ENCODE measurements at regions not wholly inside any gene's neighbourhood (a gene's known extent, or its start where the extent isn't known, plus 50 kb on each side); places are given as distances from the start of the nearest gene placed in this dataset.

DNA sequence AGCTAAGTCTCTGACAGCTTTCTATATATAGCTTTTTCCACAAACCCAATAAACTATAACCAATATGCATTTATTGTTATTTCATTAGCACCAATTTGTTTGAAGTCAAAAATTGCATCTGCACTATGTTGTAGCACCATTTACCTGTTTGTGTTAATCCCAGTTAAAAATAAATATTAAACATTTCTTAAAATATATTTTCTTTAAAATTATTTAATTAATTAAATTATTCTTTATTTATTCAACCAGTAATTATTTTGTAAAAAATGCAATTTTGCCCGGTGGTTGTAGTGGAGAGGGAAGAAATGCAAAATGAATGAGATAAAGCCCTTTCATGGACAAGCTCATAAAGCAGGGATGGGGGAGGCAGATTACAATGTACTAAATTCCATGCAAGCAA is 1257.9 kb downstream of the PCDH17 start:
- H3K36me3 ChIP-seq (ENCODE audit: control insufficient read depth, low read length): no peaks in the 10 kb centered on the region
- no peaks in the 10 kb centered on the region for H3F3A ChIP-seq (ENCODE audit: control insufficient read depth, insufficient read depth)
- no peak for TF ChIP-seq EZH2phosphoT487 (IDR thresholded peaks at IDR 0.05; ENCODE audit: borderline replicate concordance, low read length)
- H3K4me3 ChIP-seq (ENCODE audit: low read length): no peak overlapping the region
- H3K4me2 ChIP-seq (ENCODE audit: low read length): no peak overlapping the region
- H3K9me2 ChIP-seq (replicated peaks; ENCODE audit: control insufficient read depth, low read length): no peaks in the 10 kb centered on the region
- H3K27me3 ChIP-seq (ENCODE audit: control insufficient read depth, low read length): no peaks in the 10 kb centered on the region
- no peaks in the 10 kb centered on the region for H3K79me2 ChIP-seq (ENCODE audit: control insufficient read depth, low read length)
- no peaks in the 10 kb centered on the region for H3K4me1 ChIP-seq (ENCODE audit: control insufficient read depth, low read length)
- H3K9me3 ChIP-seq (ENCODE audit: control insufficient read depth, insufficient read depth, low read length): no peaks in the 10 kb centered on the region
- H4K20me1 ChIP-seq (ENCODE audit: control insufficient read depth, insufficient read depth, low read depth, low read length): no peaks in the 10 kb centered on the region
- no peak overlapping the region for H3K27ac ChIP-seq (ENCODE audit: low read depth, low read length)

DNA sequence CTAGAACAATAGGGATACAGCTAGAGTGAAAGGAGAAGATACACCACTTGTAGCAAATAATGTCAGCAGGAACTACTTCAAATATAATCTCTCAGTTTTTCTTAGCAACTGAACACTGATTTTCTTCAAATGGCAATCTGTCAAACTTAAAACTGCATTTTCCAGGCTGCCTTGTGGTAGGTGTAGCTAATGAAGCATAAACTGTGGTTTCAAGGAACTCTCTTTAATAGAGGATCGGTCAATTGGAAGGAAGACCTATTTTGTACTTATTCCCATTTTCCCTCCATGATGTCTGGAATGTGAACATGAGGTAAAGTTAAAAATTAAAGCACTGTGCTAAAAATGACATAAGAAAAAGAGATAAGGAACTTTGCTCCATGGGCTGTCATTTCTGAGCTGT is 1261.9 kb downstream of the PCDH17 start:
- H3K27ac ChIP-seq (ENCODE audit: low read depth, low read length): no peak overlapping the region
- no peaks in the 10 kb centered on the region for H3K36me3 ChIP-seq (ENCODE audit: control insufficient read depth, low read length)
- no peak overlapping the region for H3K4me3 ChIP-seq (ENCODE audit: low read length)
- TF ChIP-seq, protein P1, sequence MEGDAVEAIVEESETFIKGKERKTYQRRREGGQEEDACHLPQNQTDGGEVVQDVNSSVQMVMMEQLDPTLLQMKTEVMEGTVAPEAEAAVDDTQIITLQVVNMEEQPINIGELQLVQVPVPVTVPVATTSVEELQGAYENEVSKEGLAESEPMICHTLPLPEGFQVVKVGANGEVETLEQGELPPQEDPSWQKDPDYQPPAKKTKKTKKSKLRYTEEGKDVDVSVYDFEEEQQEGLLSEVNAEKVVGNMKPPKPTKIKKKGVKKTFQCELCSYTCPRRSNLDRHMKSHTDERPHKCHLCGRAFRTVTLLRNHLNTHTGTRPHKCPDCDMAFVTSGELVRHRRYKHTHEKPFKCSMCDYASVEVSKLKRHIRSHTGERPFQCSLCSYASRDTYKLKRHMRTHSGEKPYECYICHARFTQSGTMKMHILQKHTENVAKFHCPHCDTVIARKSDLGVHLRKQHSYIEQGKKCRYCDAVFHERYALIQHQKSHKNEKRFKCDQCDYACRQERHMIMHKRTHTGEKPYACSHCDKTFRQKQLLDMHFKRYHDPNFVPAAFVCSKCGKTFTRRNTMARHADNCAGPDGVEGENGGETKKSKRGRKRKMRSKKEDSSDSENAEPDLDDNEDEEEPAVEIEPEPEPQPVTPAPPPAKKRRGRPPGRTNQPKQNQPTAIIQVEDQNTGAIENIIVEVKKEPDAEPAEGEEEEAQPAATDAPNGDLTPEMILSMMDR (IDR thresholded peaks at IDR 0.05; ENCODE audit: low read depth, low read length, poor library complexity, severe bottlenecking): no peak
- TF ChIP-seq EZH2phosphoT487 (IDR thresholded peaks at IDR 0.05; ENCODE audit: borderline replicate concordance, low read length): no peak
- H4K20me1 ChIP-seq (ENCODE audit: control insufficient read depth, insufficient read depth, low read depth, low read length): no peaks in the 10 kb centered on the region
- H3K9me3 ChIP-seq (ENCODE audit: control insufficient read depth, insufficient read depth, low read length): no peaks in the 10 kb centered on the region
- H3K4me1 ChIP-seq (ENCODE audit: control insufficient read depth, low read length): no peaks in the 10 kb centered on the region
- H3K27me3 ChIP-seq (ENCODE audit: control insufficient read depth, low read length): no peaks in the 10 kb centered on the region
- H3K4me2 ChIP-seq (ENCODE audit: low read length): no peak overlapping the region
- no peaks in the 10 kb centered on the region for H3K79me2 ChIP-seq (ENCODE audit: control insufficient read depth, low read length)
- no peaks in the 10 kb centered on the region for H3F3A ChIP-seq (ENCODE audit: control insufficient read depth, insufficient read depth)
- no peaks in the 10 kb centered on the region for H3K9me2 ChIP-seq (replicated peaks; ENCODE audit: control insufficient read depth, low read length)

DNA sequence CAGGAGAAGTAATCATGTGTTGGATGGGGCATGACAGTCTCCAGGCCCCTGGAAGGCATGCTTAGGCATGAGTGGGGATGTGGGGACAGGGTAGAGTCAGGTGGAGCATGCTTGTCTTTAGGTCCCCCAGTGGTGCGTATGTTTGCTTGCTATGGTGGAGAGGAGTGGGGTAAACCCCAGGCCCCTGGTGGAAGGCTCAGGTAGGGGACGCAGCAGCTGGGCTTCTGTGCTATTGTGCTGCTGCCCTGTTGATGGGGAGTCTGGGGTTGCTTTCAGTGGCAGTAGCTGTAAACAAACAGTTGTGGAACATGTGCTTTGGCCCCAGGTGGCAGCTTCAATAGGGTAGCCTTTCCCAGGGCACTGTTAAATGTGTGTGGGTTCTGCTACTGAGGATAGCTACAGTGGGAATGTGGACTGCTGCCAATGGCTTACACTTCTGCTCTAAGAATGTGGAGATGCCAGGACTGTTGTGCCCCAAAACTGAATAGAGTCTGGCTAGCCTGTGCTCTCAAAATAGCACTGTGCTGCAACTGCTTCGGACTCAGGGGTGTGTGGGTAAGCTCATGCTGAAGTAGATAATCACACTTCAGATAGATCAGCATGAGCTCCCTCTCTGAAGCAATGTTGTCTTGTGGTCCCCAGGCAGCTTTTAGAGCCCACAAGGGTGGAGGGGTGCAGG is 1257.3 kb downstream of the DIAPH3 start:
- Histone ChIP-seq H3K27ac (ENCODE audit: low read depth, low read length) (no peak overlapping the region), H3K9me3 (ENCODE audit: control insufficient read depth, insufficient read depth, low read length) (no peaks in the 10 kb centered on the region), H3K79me2 (ENCODE audit: control insufficient read depth, low read length) (no peaks in the 10 kb centered on the region), H3K4me1 (ENCODE audit: control insufficient read depth, low read length) (no peaks in the 10 kb centered on the region), H3K27me3 (ENCODE audit: control insufficient read depth, low read length) (no peaks in the 10 kb centered on the region; the same call in 1 of the 2 replicates), H4K20me1 (ENCODE audit: control insufficient read depth, insufficient read depth, low read depth, low read length) (no peaks in the 10 kb centered on the region), H3F3A (ENCODE audit: control insufficient read depth, insufficient read depth) (no peaks in the 10 kb centered on the region), H3K36me3 (ENCODE audit: control insufficient read depth, low read length) (no peaks in the 10 kb centered on the region), H3K4me2 (ENCODE audit: low read length) (no peak overlapping the region), H3K4me3 (ENCODE audit: low read length) (no peak overlapping the region), H3K9me2 (replicated peaks; ENCODE audit: control insufficient read depth, low read length) (no peaks in the 10 kb centered on the region; the same call in 1 of the 2 replicates)
- TF ChIP-seq EZH2phosphoT487 (IDR thresholded peaks at IDR 0.05; ENCODE audit: borderline replicate concordance, low read length): no peak
- TF ChIP-seq, protein P1 (IDR thresholded peaks at IDR 0.05; ENCODE audit: low read depth, low read length, poor library complexity, severe bottlenecking): no peak

DNA sequence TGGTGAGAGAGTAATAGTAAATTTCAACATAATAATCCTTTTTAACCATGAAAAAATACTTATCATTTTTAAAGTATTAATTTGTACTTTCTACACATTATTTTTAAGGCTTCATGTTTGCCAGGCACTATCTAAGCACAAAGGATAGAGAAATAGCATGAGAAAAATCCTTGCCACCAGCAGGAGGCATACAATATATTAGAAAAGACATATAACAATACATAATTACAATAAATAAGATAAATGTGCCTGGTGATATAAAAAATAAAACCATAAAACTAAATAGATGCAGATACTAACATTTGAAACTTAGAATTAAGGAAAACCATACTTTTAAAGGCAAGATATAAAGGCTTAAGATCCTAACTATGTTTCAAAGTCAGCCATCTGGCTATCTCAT is 1256.4 kb downstream of the DIAPH3 start:
- no peaks in the 10 kb centered on the region for H3K9me3 ChIP-seq (ENCODE audit: control insufficient read depth, insufficient read depth, low read length)

More for the DNA sequence above, 1256.4 kb downstream of the DIAPH3 start:
- Histone ChIP-seq H3K4me2 (ENCODE audit: low read length) (no peak overlapping the region), H3K36me3 (ENCODE audit: control insufficient read depth, low read length) (no peaks in the 10 kb centered on the region), H3F3A (ENCODE audit: control insufficient read depth, insufficient read depth) (no peaks in the 10 kb centered on the region), H3K79me2 (ENCODE audit: control insufficient read depth, low read length) (no peaks in the 10 kb centered on the region), H3K4me1 (ENCODE audit: control insufficient read depth, low read length) (no peaks in the 10 kb centered on the region), H3K27ac (ENCODE audit: low read depth, low read length) (no peak overlapping the region), H3K9me2 (replicated peaks; ENCODE audit: control insufficient read depth, low read length) (no peaks in the 10 kb centered on the region; the same call in 1 of the 2 replicates), H3K4me3 (ENCODE audit: low read length) (no peak overlapping the region), H4K20me1 (ENCODE audit: control insufficient read depth, insufficient read depth, low read depth, low read length) (no peaks in the 10 kb centered on the region), H3K27me3 (ENCODE audit: control insufficient read depth, low read length) (no peaks in the 10 kb centered on the region; the same call in 1 of the 2 replicates)
- no peak for TF ChIP-seq EZH2phosphoT487 (IDR thresholded peaks at IDR 0.05; ENCODE audit: borderline replicate concordance, low read length)
- TF ChIP-seq, protein P1 (IDR thresholded peaks at IDR 0.05; ENCODE audit: low read depth, low read length, poor library complexity, severe bottlenecking): no peak

Measured in DOHH2 (cell line).